CD4-positive, alpha-beta T cell (primary cell): ENCODE measurements at regions not wholly inside any gene's neighbourhood (a gene's known extent, or its start where the extent isn't known, plus 50 kb on each side); places are given as distances from the start of the nearest gene placed in this dataset.

Experiments used
- ATAC-seq: fragments of 200-7000 bp; cut with Tn5 transposase; one replicate; pipeline ENCODE4 v1.10.0; 2022; ENCODE audit warnings: mild to moderate bottlenecking; ENCODE audit not compliant: poor library complexity
- CTCF ChIA-PET: fragments of 350-600 bp; sonication (Branson Sonifier 250); formaldehyde crosslinking; loops from one replicate; lab custom pipeline; 2021; ENCODE audit warnings: antibody characterized with exemption, inconsistent platforms; lab: Charles Lee
- POLR2A ChIA-PET: fragments of 350-600 bp; sonication (Branson Sonifier 250); formaldehyde crosslinking; loops from one replicate; lab custom pipeline; 2021; ENCODE audit warnings: antibody characterized with exemption, inconsistent platforms; lab: Charles Lee
- DNase-seq, 14 experiments: peaks; one replicate each; pipeline ENCODE4 v3.0.0-alpha.2; 2013 to 2020; ENCODE audit warnings: mixed read lengths in 2 of 14
- H3K27ac ChIP-seq, 2 donors: one replicate each; pipeline versions ENCODE4 v1.5.1 to v1.7.0; 2013; ENCODE audit warnings: low read length in 2 of 2, low read depth in 1 of 2, mild to moderate bottlenecking in 1 of 2
- H3K27me3 ChIP-seq, 2 experiments: 1 replicate in 1 of 2; 2 replicates in 1 of 2; pipeline versions ENCODE4 v1.6.1 to v1.7.0; 2013; ENCODE audit warnings: low read length in 2 of 2, control low read depth in 1 of 2, mild to moderate bottlenecking in 1 of 2, moderate library complexity in 1 of 2; ENCODE audit not compliant: insufficient read depth in 2 of 2, control insufficient read depth in 1 of 2
- H3K36me3 ChIP-seq: one replicate; pipeline ENCODE4 v1.6.1; 2013; ENCODE audit warnings: low read length, control low read depth; ENCODE audit not compliant: insufficient read depth
- H3K4me1 ChIP-seq: one replicate; pipeline ENCODE4 v1.6.1; 2013; ENCODE audit warnings: low read length, control low read depth; ENCODE audit not compliant: insufficient read depth
- H3K4me3 ChIP-seq: one replicate; pipeline ENCODE4 v1.5.1; 2013; ENCODE audit warnings: mild to moderate bottlenecking, low read length, moderate library complexity
- H3K9me3 ChIP-seq, 2 experiments: 1 replicate in 1 of 2; 2 replicates in 1 of 2; pipeline versions ENCODE4 v1.6.1 to v1.7.0; 2013; ENCODE audit warnings: low read length in 2 of 2, mild to moderate bottlenecking in 2 of 2, control low read depth in 1 of 2, moderate library complexity in 1 of 2; ENCODE audit not compliant: control insufficient read depth in 1 of 2, insufficient read depth in 1 of 2
- H3K27ac Mint-ChIP-seq: one replicate; pipeline ENCODE4 v1.8.0; 2020; ENCODE audit warnings: mixed read lengths
- H3K27me3 Mint-ChIP-seq: one replicate; pipeline ENCODE4 v1.8.0; 2021; ENCODE audit warnings: mixed read lengths
- H3K36me3 Mint-ChIP-seq: one replicate; pipeline ENCODE4 v1.8.0; 2021; ENCODE audit warnings: low read depth, mixed read lengths
- H3K4me1 Mint-ChIP-seq: one replicate; pipeline ENCODE4 v1.8.0; 2021; ENCODE audit warnings: low read depth, mixed read lengths
- H3K4me3 Mint-ChIP-seq: one replicate; pipeline ENCODE4 v1.8.0; 2020; ENCODE audit warnings: mild to moderate bottlenecking, mixed read lengths
- H3K9me3 Mint-ChIP-seq: one replicate; pipeline ENCODE4 v1.8.0; 2020; ENCODE audit warnings: mixed read lengths
- intact Hi-C, 2 experiments: fragments of 100-400 bp; cut with DNase I in 1 of 2; cut with micrococcal nuclease in 1 of 2; formaldehyde crosslinking; loops; one replicate each; pipeline versions ENCODE4 v1.15.1 to v1.9.0; 2023 to 2025; cut with DNase I, micrococcal nuclease
- TF ChIP-seq, protein P1 (sequence below): fragments of 200-600 bp; IDR thresholded peaks from one replicate; pipeline ENCODE4 v1.8.0; 2022; ENCODE audit warnings: antibody characterized with exemption, mild to moderate bottlenecking

DNA sequence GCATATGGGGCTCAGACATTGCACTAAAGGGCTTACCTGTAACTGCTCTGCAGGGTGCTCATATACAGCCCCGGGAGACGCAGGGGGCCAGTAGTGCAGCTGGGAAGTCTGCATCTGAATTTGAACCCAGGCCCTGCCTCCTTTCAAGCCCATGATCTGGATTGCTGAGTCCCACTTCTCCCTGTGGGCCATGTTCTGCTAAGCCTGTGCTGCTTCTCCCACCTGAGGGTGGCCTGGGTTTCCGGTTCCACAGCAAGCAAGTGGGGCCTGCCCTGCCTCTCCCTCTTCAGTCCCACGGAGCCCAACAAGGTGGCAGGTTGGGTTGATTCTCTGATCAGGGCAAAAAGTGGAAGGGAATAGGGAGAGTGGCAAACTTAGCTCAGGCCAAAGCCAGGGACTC is 56.6 kb upstream of the GDF10 start:
- no peak for ATAC-seq
- POLR2A ChIA-PET = no interaction called here
- CTCF ChIA-PET = no interaction called here

GRCh38 chr10:47243791-47244190 is 56.2 kb upstream of the GDF10 start:
- no peaks in the 10 kb centered on the region for H3K27me3 Mint-ChIP-seq
- no peaks in the 10 kb centered on the region for H3K9me3 ChIP-seq
- peaks cover 13% of the 10 kb centered on the region for H3K4me1 ChIP-seq
- H3K36me3 Mint-ChIP-seq = no peaks in the 10 kb centered on the region
- POLR2A ChIA-PET = no interaction called here
- H3K4me1 Mint-ChIP-seq = peaks cover 19% of the 10 kb centered on the region
- intact Hi-C loops = no loop called here
- no peak overlapping the region for H3K4me3 Mint-ChIP-seq
- no peak overlapping the region for H3K27ac ChIP-seq
- no peaks in the 10 kb centered on the region for H3K9me3 Mint-ChIP-seq
- H3K27me3 ChIP-seq = no peaks in the 10 kb centered on the region
- H3K4me3 ChIP-seq = no peak overlapping the region
- H3K36me3 ChIP-seq = no peaks in the 10 kb centered on the region
- no peak overlapping the region for H3K27ac Mint-ChIP-seq
- CTCF ChIA-PET = no interaction called here
- TF ChIP-seq, protein P1, sequence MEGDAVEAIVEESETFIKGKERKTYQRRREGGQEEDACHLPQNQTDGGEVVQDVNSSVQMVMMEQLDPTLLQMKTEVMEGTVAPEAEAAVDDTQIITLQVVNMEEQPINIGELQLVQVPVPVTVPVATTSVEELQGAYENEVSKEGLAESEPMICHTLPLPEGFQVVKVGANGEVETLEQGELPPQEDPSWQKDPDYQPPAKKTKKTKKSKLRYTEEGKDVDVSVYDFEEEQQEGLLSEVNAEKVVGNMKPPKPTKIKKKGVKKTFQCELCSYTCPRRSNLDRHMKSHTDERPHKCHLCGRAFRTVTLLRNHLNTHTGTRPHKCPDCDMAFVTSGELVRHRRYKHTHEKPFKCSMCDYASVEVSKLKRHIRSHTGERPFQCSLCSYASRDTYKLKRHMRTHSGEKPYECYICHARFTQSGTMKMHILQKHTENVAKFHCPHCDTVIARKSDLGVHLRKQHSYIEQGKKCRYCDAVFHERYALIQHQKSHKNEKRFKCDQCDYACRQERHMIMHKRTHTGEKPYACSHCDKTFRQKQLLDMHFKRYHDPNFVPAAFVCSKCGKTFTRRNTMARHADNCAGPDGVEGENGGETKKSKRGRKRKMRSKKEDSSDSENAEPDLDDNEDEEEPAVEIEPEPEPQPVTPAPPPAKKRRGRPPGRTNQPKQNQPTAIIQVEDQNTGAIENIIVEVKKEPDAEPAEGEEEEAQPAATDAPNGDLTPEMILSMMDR = no peak
- ATAC-seq = no peak
- DNase-seq = no peak

More for the DNA sequence above, 56.6 kb upstream of the GDF10 start:
- Histone ChIP-seq H3K9me3 (no peaks in the 10 kb centered on the region), H3K27me3 (no peaks in the 10 kb centered on the region), H3K4me3 (no peak overlapping the region), H3K4me1 (peaks cover 9% of the 10 kb centered on the region), H3K27ac (no peak overlapping the region), H3K36me3 (no peaks in the 10 kb centered on the region)
- peak in 1 of 14 experiments; percentile 19 for DNase-seq
- intact Hi-C loops = no loop called here
- Mint-ChIP-seq H3K4me1 (peaks cover 14% of the 10 kb centered on the region), H3K36me3 (no peaks in the 10 kb centered on the region), H3K9me3 (no peaks in the 10 kb centered on the region), H3K27me3 (no peaks in the 10 kb centered on the region), H3K4me3 (no peak overlapping the region), H3K27ac (no peak overlapping the region)
- TF ChIP-seq, protein P1 = no peak

DNA sequence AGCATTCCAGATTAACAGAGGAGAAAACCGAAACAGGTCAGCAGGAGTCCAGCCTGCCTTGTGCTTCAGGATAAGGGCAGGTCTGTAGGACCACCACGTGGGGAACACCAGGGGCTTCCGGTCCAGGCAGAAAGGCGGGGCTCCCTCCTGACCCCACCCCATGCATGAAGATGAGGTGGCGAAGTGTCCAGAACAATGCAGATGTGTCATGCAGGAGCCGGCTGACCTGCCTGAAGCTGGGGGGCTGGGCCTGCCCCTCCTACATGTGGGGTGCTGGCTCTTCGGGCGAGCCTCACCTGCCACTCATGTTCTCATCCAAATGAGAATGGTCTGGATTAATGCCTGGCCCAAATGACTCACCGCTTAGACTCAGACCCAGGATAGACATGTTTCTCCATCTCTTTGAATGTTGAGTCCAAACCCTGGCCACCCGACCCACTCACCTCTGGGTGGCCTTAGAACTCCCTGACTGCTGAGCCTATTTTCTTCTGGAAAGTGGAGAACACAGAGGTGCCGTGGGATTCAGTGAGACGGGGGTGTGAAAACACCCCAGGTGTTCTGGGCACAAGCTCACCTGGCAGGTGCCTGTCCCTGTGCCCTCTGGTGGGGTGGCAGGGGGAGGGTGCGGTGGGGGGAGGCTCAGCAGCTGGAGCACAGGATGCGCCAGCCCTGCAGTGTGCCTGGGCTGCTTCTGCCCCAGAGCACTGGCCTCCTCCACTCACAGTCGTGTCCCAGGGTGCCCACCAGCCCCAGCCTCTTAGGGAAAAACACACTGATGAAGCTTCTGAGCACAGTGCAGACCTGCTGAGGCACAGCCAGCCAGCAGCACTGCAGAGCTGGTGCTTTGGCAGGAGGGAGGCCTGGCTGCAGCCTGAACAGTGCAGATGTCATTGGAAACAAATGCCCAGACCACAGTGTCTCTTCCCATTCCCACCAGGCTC is 55.2 kb upstream of the GDF10 start:
- intact Hi-C loops = no loop called here
- Mint-ChIP-seq H3K27ac (no peak overlapping the region), H3K36me3 (no peaks in the 10 kb centered on the region), H3K4me1 (peaks cover 15% of the 10 kb centered on the region), H3K4me3 (no peak overlapping the region), H3K9me3 (no peaks in the 10 kb centered on the region), H3K27me3 (no peaks in the 10 kb centered on the region)
- H3K27me3 ChIP-seq = no peaks in the 10 kb centered on the region
- ATAC-seq (no peak), DNase-seq (peak in 1 of 14 experiments; percentile 10)
- H3K9me3 ChIP-seq = no peaks in the 10 kb centered on the region
- H3K27ac ChIP-seq = no peak overlapping the region
- POLR2A ChIA-PET = no interaction called here
- CTCF ChIA-PET = no interaction called here
- TF ChIP-seq, protein P1 = no peak
- peaks cover 15% of the 10 kb centered on the region for H3K4me1 ChIP-seq
- no peak overlapping the region for H3K4me3 ChIP-seq
- H3K36me3 ChIP-seq = no peaks in the 10 kb centered on the region
